ENCODE measurements at regions not wholly inside any gene's neighbourhood (a gene's known extent, or its start where the extent isn't known, plus 50 kb on each side); places are given as distances from the start of the nearest gene placed in this dataset.

GRCh38 chr2:126175222-126175621 lies 480.7 kb upstream of the GYPC start:
- no peak for FAIRE-seq

GRCh38 chr2:126177479-126177878 lies 478.5 kb upstream of the GYPC start:
- TF ChIP-seq POLR2A (IDR thresholded peaks at IDR 0.05; ENCODE audit: low read depth, low read length) (no peak), PAX5 (IDR thresholded peaks at IDR 0.05; ENCODE audit: insufficient read depth, low read length, severe bottlenecking) (no peak), SPI1 (IDR thresholded peaks at IDR 0.05; ENCODE audit: low read depth, low read length) (no peak), POU2F2 (IDR thresholded peaks at IDR 0.05; ENCODE audit: low read depth, low read length) (no peak), POLR2AphosphoS5 (IDR thresholded peaks at IDR 0.05; ENCODE audit: low read depth, low read length) (no peak), TAF1 (IDR thresholded peaks at IDR 0.05; ENCODE audit: low read depth, low read length) (no peak)
- FAIRE-seq (no peak), DNase-seq (ENCODE audit: insufficient read length, low spot score) (no peak)

More at GRCh38 chr2:126175222-126175621, 480.7 kb upstream of the GYPC start:
- no peak for TF ChIP-seq POU2F2 (IDR thresholded peaks at IDR 0.05; ENCODE audit: low read depth, low read length)
- no peak for DNase-seq (ENCODE audit: insufficient read length, low spot score)

GRCh38 chr2:126187668-126188067 lies 468.3 kb upstream of the GYPC start:
- no peak for TF ChIP-seq TAF1 (IDR thresholded peaks at IDR 0.05; ENCODE audit: low read depth, low read length)
- no peak for DNase-seq (ENCODE audit: insufficient read length, low spot score)
- no peak for FAIRE-seq

GRCh38 chr2:126189527-126189926 lies 466.4 kb upstream of the GYPC start:
- FAIRE-seq (no peak), DNase-seq (ENCODE audit: insufficient read length, low spot score) (no peak)
- TF ChIP-seq SPI1 (IDR thresholded peaks at IDR 0.05; ENCODE audit: low read depth, low read length) (no peak), POLR2AphosphoS5 (IDR thresholded peaks at IDR 0.05; ENCODE audit: low read depth, low read length) (no peak), POLR2A (IDR thresholded peaks at IDR 0.05; ENCODE audit: low read depth, low read length) (no peak), TAF1 (IDR thresholded peaks at IDR 0.05; ENCODE audit: low read depth, low read length) (no peak), PAX5 (IDR thresholded peaks at IDR 0.05; ENCODE audit: insufficient read depth, low read length, severe bottlenecking) (no peak), POU2F2 (IDR thresholded peaks at IDR 0.05; ENCODE audit: low read depth, low read length) (no peak)

- no peak for DNase-seq (ENCODE audit: insufficient read length, low spot score)
- FAIRE-seq = no peak
Measured at GRCh38 chr2:126200538-126200937, 455.4 kb upstream of the GYPC start.

GRCh38 chr2:126208266-126208665 lies 447.7 kb upstream of the GYPC start:
- TF ChIP-seq TAF1 (IDR thresholded peaks at IDR 0.05; ENCODE audit: low read depth, low read length) = no peak
- no peak for TF ChIP-seq PAX5 (IDR thresholded peaks at IDR 0.05; ENCODE audit: insufficient read depth, low read length, severe bottlenecking)
- DNase-seq (ENCODE audit: insufficient read length, low spot score) (no peak), FAIRE-seq (no peak)

More at GRCh38 chr2:126200538-126200937, 455.4 kb upstream of the GYPC start:
- TF ChIP-seq POLR2AphosphoS5 (IDR thresholded peaks at IDR 0.05; ENCODE audit: low read depth, low read length) = no peak
- no peak for TF ChIP-seq POU2F2 (IDR thresholded peaks at IDR 0.05; ENCODE audit: low read depth, low read length)
- no peak for TF ChIP-seq SPI1 (IDR thresholded peaks at IDR 0.05; ENCODE audit: low read depth, low read length)
- no peak for TF ChIP-seq PAX5 (IDR thresholded peaks at IDR 0.05; ENCODE audit: insufficient read depth, low read length, severe bottlenecking)
- TF ChIP-seq POLR2A (IDR thresholded peaks at IDR 0.05; ENCODE audit: low read depth, low read length) = no peak
- TF ChIP-seq TAF1 (IDR thresholded peaks at IDR 0.05; ENCODE audit: low read depth, low read length) = no peak

GRCh38 chr2:126212735-126213134 lies 443.2 kb upstream of the GYPC start:
- DNase-seq (ENCODE audit: insufficient read length, low spot score) = no peak
- no peak for TF ChIP-seq PAX5 (IDR thresholded peaks at IDR 0.05; ENCODE audit: insufficient read depth, low read length, severe bottlenecking)
- no peak for TF ChIP-seq POLR2A (IDR thresholded peaks at IDR 0.05; ENCODE audit: low read depth, low read length)
- TF ChIP-seq TAF1 (IDR thresholded peaks at IDR 0.05; ENCODE audit: low read depth, low read length) = no peak
- TF ChIP-seq SPI1 (IDR thresholded peaks at IDR 0.05; ENCODE audit: low read depth, low read length) = no peak
- TF ChIP-seq POLR2AphosphoS5 (IDR thresholded peaks at IDR 0.05; ENCODE audit: low read depth, low read length) = no peak
- no peak for TF ChIP-seq POU2F2 (IDR thresholded peaks at IDR 0.05; ENCODE audit: low read depth, low read length)
- no peak for FAIRE-seq

- FAIRE-seq (no peak), DNase-seq (ENCODE audit: insufficient read length, low spot score) (no peak)
- TF ChIP-seq TAF1 (IDR thresholded peaks at IDR 0.05; ENCODE audit: low read depth, low read length) = no peak
- TF ChIP-seq POLR2AphosphoS5 (IDR thresholded peaks at IDR 0.05; ENCODE audit: low read depth, low read length) = no peak
- TF ChIP-seq POLR2A (IDR thresholded peaks at IDR 0.05; ENCODE audit: low read depth, low read length) = no peak
- no peak for TF ChIP-seq POU2F2 (IDR thresholded peaks at IDR 0.05; ENCODE audit: low read depth, low read length)
- no peak for TF ChIP-seq SPI1 (IDR thresholded peaks at IDR 0.05; ENCODE audit: low read depth, low read length)
- TF ChIP-seq PAX5 (IDR thresholded peaks at IDR 0.05; ENCODE audit: insufficient read depth, low read length, severe bottlenecking) = no peak
Measured at GRCh38 chr2:126219081-126219480, 436.9 kb upstream of the GYPC start.

- TF ChIP-seq TAF1 (IDR thresholded peaks at IDR 0.05; ENCODE audit: low read depth, low read length) (no peak), POLR2AphosphoS5 (IDR thresholded peaks at IDR 0.05; ENCODE audit: low read depth, low read length) (no peak), POU2F2 (IDR thresholded peaks at IDR 0.05; ENCODE audit: low read depth, low read length) (no peak), PAX5 (IDR thresholded peaks at IDR 0.05; ENCODE audit: insufficient read depth, low read length, severe bottlenecking) (no peak), POLR2A (IDR thresholded peaks at IDR 0.05; ENCODE audit: low read depth, low read length) (no peak), SPI1 (IDR thresholded peaks at IDR 0.05; ENCODE audit: low read depth, low read length) (no peak)
- FAIRE-seq = no peak
- DNase-seq (ENCODE audit: insufficient read length, low spot score) = no peak
Measured at GRCh38 chr2:126220331-126220730, 435.6 kb upstream of the GYPC start.

- FAIRE-seq = no peak
- TF ChIP-seq PAX5 (IDR thresholded peaks at IDR 0.05; ENCODE audit: insufficient read depth, low read length, severe bottlenecking) = no peak
- no peak for TF ChIP-seq POU2F2 (IDR thresholded peaks at IDR 0.05; ENCODE audit: low read depth, low read length)
- TF ChIP-seq POLR2A (IDR thresholded peaks at IDR 0.05; ENCODE audit: low read depth, low read length) = no peak
- TF ChIP-seq SPI1 (IDR thresholded peaks at IDR 0.05; ENCODE audit: low read depth, low read length) = no peak
- TF ChIP-seq POLR2AphosphoS5 (IDR thresholded peaks at IDR 0.05; ENCODE audit: low read depth, low read length) = no peak
- TF ChIP-seq TAF1 (IDR thresholded peaks at IDR 0.05; ENCODE audit: low read depth, low read length) = no peak
Measured at GRCh38 chr2:126221506-126221905, 434.5 kb upstream of the GYPC start.

GRCh38 chr2:126222278-126222677 lies 433.7 kb upstream of the GYPC start:
- DNase-seq (ENCODE audit: insufficient read length, low spot score) (no peak), FAIRE-seq (no peak)
- no peak for TF ChIP-seq POLR2A (IDR thresholded peaks at IDR 0.05; ENCODE audit: low read depth, low read length)
- no peak for TF ChIP-seq SPI1 (IDR thresholded peaks at IDR 0.05; ENCODE audit: low read depth, low read length)
- no peak for TF ChIP-seq PAX5 (IDR thresholded peaks at IDR 0.05; ENCODE audit: insufficient read depth, low read length, severe bottlenecking)
- TF ChIP-seq POLR2AphosphoS5 (IDR thresholded peaks at IDR 0.05; ENCODE audit: low read depth, low read length) = no peak
- TF ChIP-seq TAF1 (IDR thresholded peaks at IDR 0.05; ENCODE audit: low read depth, low read length) = no peak
- no peak for TF ChIP-seq POU2F2 (IDR thresholded peaks at IDR 0.05; ENCODE audit: low read depth, low read length)

More at GRCh38 chr2:126221506-126221905, 434.5 kb upstream of the GYPC start:
- DNase-seq (ENCODE audit: insufficient read length, low spot score) = no peak
